ENCODE measurements at regions not wholly inside any gene's neighbourhood (a gene's known extent, or its start where the extent isn't known, plus 50 kb on each side); places are given as distances from the start of the nearest gene placed in this dataset.

DNA sequence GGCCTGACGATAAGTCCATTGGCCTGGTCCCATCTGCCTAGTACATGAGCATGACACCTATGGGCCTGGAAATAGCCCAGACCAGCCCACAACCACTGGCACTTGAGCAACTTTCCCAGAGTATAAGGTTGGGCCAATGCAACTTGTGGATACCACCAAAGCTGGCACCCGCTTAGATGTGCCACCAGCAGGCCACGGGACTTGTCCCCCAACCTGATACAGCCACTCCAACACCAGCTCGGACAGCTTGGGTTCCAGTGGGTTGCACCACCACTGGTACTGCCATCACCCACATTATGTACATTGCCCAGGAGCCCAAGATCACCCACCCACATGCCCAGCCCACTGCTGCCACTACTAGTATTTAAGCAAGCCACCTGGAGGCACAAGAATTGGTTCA, 381.2 kb downstream of the GBE1 start:
- Histone ChIP-seq H3K9me3 (no peaks in the 10 kb centered on the region), H3K36me3 (no peaks in the 10 kb centered on the region), H3K4me1 (no peaks in the 10 kb centered on the region), H3K4me3 (ENCODE audit: low read depth, low read length) (no peak overlapping the region), H3K27me3 (no peaks in the 10 kb centered on the region)
- TF ChIP-seq, protein P1, sequence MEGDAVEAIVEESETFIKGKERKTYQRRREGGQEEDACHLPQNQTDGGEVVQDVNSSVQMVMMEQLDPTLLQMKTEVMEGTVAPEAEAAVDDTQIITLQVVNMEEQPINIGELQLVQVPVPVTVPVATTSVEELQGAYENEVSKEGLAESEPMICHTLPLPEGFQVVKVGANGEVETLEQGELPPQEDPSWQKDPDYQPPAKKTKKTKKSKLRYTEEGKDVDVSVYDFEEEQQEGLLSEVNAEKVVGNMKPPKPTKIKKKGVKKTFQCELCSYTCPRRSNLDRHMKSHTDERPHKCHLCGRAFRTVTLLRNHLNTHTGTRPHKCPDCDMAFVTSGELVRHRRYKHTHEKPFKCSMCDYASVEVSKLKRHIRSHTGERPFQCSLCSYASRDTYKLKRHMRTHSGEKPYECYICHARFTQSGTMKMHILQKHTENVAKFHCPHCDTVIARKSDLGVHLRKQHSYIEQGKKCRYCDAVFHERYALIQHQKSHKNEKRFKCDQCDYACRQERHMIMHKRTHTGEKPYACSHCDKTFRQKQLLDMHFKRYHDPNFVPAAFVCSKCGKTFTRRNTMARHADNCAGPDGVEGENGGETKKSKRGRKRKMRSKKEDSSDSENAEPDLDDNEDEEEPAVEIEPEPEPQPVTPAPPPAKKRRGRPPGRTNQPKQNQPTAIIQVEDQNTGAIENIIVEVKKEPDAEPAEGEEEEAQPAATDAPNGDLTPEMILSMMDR (IDR thresholded peaks at IDR 0.05; ENCODE audit: low read depth, low read length) = no peak
- DNase-seq = no peak

DNA sequence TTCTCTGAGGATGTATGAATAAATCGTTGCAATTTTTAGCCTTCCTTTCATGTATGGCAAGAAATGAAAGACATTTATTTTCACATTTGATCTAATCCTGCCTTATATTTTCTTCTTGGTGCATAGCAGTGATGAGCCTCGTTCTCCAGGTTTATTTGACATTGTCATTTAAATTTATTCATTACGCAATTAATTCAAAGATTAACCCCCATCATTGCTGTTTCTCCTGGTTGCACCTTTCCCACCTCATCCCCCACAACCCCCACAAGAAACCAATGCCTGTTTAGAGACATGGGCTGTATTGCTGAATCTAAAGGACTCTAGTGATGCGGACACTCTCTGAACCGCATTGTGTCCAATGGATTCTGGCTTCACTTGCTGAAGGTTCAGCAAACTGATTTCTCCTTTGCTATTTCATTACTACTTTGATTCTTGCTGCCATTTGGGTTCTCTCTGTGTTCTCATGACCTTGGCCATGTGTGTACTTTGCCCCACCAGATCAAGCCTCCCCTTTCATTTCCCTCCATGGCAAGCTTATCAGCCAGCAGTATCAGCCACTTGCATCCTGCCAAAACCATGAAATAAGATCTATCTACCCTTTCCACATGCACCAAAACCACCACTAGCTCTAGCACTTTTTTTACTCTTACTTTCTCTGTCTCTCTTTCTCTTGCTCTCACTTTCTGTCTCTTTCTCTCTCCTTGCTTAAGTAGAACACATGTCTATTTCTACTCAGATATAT, 382.7 kb downstream of the GBE1 start:
- Histone ChIP-seq H3K4me1 (no peaks in the 10 kb centered on the region), H3K36me3 (no peaks in the 10 kb centered on the region), H3K4me3 (ENCODE audit: low read depth, low read length) (no peak overlapping the region), H3K27me3 (no peaks in the 10 kb centered on the region), H3K9me3 (no peaks in the 10 kb centered on the region)
- no peak for DNase-seq
- TF ChIP-seq, protein P1 (IDR thresholded peaks at IDR 0.05; ENCODE audit: low read depth, low read length) = no peak

DNA sequence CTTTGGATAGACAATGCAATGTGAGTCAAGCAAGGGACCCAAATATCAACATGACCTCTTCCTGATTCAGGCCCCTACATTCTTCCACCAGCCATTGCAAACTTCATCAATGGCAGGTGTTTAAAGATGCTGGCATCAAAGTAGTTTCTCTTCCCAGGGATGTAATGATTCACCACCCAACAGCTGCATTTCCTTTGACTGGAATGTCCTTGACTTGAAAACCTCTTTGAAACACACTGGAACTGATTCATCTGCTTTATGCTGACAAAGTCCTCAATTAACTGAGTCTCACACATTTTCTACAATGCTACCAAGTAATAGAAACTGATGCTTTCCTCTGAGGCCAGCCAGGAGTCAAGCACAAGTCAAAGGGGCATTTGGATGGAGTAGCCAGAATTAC, 385.5 kb downstream of the GBE1 start:
- Histone ChIP-seq H3K9me3 (no peaks in the 10 kb centered on the region), H3K27me3 (no peaks in the 10 kb centered on the region), H3K36me3 (no peaks in the 10 kb centered on the region), H3K4me1 (no peaks in the 10 kb centered on the region), H3K4me3 (ENCODE audit: low read depth, low read length) (no peak overlapping the region)
- DNase-seq = no peak
- TF ChIP-seq, protein P1 (IDR thresholded peaks at IDR 0.05; ENCODE audit: low read depth, low read length) = no peak

DNA sequence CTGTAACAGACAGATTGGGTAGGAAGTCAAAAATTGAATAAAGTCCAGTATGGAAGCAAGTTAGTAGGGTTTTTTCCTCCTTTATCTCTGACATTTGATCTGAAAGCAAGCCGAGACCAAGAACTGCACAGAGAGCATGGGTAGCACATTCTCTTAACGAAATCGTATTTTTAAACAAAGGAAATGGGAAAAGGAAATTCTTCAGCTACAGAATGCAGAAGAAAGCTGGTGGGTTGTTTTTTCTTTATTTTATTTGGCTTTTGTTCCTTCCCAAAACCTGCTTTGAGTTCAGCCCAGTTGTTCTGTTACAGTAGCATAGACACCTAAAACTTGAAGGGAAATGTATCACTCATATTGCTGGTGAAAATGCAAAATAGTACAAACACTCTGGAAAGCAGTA, 397.0 kb downstream of the GBE1 start:
- no peaks in the 10 kb centered on the region for H3K36me3 ChIP-seq
- no peak for DNase-seq
- H3K4me3 ChIP-seq (ENCODE audit: low read depth, low read length) = no peak overlapping the region
- no peaks in the 10 kb centered on the region for H3K4me1 ChIP-seq
- H3K9me3 ChIP-seq = no peaks in the 10 kb centered on the region
- no peaks in the 10 kb centered on the region for H3K27me3 ChIP-seq
- TF ChIP-seq, protein P1 (IDR thresholded peaks at IDR 0.05; ENCODE audit: low read depth, low read length) = no peak

DNA sequence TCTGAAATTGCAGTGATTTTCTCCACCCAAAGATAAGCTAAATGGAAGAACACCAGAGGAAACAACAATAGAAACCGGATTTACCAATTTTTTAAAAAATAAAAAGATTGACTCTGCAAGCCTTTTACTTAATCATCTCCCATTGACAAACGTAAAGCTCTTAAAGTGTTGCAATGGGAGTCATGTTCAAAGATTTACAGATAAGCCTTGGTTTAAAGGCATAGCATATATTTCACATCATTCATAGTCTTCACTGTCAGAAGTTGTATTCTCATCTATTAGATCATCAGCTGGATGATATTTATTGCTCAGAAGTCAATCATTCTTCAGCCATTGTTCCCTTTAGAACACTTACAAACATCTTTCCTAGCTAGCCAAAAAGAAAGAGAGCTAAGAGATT, 397.6 kb downstream of the GBE1 start:
- no peak for DNase-seq
- no peaks in the 10 kb centered on the region for H3K4me1 ChIP-seq
- no peaks in the 10 kb centered on the region for H3K36me3 ChIP-seq

DNA sequence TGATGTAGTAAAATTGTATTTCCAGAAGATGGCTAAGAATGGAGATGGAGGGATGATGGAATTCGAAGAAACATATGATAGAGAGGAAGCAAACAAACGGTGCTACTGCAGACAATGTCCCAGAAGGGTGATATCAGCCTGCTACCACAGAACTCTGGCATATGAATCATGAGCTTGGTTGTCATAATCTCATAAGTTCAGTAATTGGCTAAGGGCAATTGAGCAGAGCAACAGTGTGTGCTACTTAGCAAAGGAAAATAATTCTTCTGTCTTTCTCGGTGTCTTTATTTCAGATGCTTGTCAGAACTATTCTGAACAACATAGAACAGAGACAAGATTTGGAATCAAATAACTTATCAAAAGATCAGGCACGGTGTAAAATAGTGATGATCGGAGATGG, 407.3 kb downstream of the GBE1 start:
- Histone ChIP-seq H3K27me3 (no peaks in the 10 kb centered on the region), H3K4me3 (ENCODE audit: low read depth, low read length) (no peak overlapping the region), H3K9me3 (no peaks in the 10 kb centered on the region), H3K36me3 (no peaks in the 10 kb centered on the region), H3K4me1 (no peaks in the 10 kb centered on the region)
- TF ChIP-seq, protein P1 (IDR thresholded peaks at IDR 0.05; ENCODE audit: low read depth, low read length) = no peak
- peak; percentile 13 for DNase-seq

More for the DNA sequence above, 397.6 kb downstream of the GBE1 start:
- H3K4me3 ChIP-seq (ENCODE audit: low read depth, low read length) = no peak overlapping the region
- H3K27me3 ChIP-seq = no peaks in the 10 kb centered on the region
- TF ChIP-seq, protein P1 (IDR thresholded peaks at IDR 0.05; ENCODE audit: low read depth, low read length) = no peak
- no peaks in the 10 kb centered on the region for H3K9me3 ChIP-seq

All from BE2C (cell line).